ENCODE measurements at regions not wholly inside any gene's neighbourhood (a gene's known extent, or its start where the extent isn't known, plus 50 kb on each side); places are given as distances from the start of the nearest gene placed in this dataset.

DNA sequence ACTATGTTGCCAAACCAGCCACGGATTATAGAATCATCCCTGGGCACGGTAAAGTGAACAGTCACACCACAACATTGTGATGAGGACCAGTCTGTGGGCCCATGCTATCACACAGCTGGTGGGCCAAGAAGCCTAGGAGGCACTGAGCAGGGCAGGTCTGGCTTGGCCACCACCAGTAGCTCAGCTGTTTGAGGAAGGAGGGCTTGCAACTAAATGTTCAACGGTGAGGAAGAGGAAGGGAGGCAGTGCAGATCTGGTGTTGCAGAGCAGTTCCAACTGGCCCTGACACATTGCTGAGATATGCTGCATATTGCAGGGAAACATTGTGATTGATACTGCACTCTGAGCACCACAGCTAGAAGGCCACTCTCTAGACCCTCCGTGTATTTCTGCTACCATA is 77.9 kb upstream of the ATG10 start:
- H3K9me3 Mint-ChIP-seq: peaks cover 13% of the 10 kb centered on the region
- no peak overlapping the region for H3K27ac Mint-ChIP-seq
- no peak overlapping the region for H3K4me3 Mint-ChIP-seq
- POLR2A ChIA-PET: no interaction called here
- no peaks in the 10 kb centered on the region for H3K4me1 Mint-ChIP-seq
- no peaks in the 10 kb centered on the region for H3K36me3 Mint-ChIP-seq (ENCODE audit: low read depth)
- DNase-seq: no peak
- H3K27me3 Mint-ChIP-seq: no peaks in the 10 kb centered on the region
- CTCF ChIA-PET: no interaction called here

DNA sequence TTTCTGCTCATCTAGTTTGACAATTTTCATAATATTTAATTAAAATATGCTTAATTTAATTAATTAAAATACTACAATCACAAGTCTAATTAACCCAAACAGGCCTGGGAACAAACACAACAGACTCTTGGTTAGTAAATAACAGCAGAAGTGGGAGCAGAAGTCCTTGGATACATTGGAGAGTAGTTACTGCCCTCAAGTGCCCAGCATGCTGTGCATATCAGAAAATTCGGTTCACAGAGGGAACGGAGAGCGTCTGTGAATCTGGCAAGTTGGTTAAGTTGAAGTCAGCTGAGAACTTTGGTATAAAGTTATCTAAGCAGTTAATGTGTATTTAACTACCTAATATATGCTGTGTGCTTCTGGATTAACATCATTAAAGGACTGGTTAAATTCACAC is 87.0 kb upstream of the ATG10 start:
- no peak for DNase-seq
- CTCF ChIA-PET: no interaction called here
- H3K9me3 Mint-ChIP-seq: peaks cover under 1% of the 10 kb centered on the region
- H3K27ac Mint-ChIP-seq: no peak overlapping the region
- POLR2A ChIA-PET: no interaction called here
- H3K4me1 Mint-ChIP-seq: no peaks in the 10 kb centered on the region
- H3K36me3 Mint-ChIP-seq (ENCODE audit: low read depth): no peaks in the 10 kb centered on the region
- H3K4me3 Mint-ChIP-seq: no peak overlapping the region
- peaks cover 2% of the 10 kb centered on the region for H3K27me3 Mint-ChIP-seq

DNA sequence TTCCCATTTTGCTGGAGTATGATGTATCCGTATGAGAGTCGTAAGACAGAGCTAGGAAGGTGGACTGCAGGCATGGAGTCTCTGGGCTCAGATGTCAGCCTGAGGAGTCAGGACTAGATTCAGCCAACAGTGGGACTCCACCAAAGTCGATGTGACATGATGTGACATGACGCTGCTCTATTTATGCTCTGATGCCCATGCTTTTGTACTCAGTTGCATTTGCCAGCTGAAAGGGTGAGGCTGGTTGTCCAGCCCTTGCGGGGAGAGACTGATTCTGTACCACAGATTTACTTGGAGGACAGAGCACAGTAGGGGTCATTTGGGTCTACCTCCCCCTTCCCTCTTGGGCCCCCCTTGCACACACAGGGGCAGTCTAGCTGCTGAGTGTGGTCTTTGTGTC is 88.5 kb upstream of the ATG10 start:
- Mint-ChIP-seq H3K4me3 (no peak overlapping the region), H3K27ac (no peak overlapping the region), H3K36me3 (ENCODE audit: low read depth) (no peaks in the 10 kb centered on the region), H3K4me1 (no peaks in the 10 kb centered on the region), H3K27me3 (peaks cover 2% of the 10 kb centered on the region), H3K9me3 (no peaks in the 10 kb centered on the region)
- ChIA-PET POLR2A (no interaction called here), CTCF (interaction anchor here (1.1 to 1.4 kb wide), 2 partner anchors 11 to 14 kb away, joined by 4 read pairs; no protein-coding TSS in a partner anchor)
- DNase-seq: no peak

DNA sequence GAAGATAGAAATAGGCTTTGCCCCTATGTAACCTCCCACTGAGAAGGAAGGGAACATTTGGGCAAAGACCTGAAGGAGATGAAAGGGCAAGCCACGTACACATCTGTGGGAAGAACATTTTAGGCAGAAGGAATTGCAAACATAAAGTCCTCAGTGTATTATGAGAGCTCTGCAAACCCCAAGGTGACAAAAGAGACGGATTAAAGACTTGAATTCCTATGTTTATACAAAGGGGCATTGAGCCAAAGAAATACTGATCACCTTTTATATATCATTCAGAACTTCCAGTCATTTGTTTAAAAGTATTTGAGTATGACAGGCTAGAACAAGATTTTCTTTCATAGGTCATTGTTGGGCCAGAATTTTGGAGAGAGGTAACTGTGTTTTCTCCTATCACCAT is 90.2 kb upstream of the ATG10 start:
- ChIA-PET CTCF (interaction anchor here (0.8 kb wide), 1 partner anchor 32 kb away, joined by 3 read pairs; no protein-coding TSS in a partner anchor), POLR2A (no interaction called here)
- DNase-seq: no peak
- H3K27me3 Mint-ChIP-seq: peaks cover 2% of the 10 kb centered on the region
- no peak overlapping the region for H3K4me3 Mint-ChIP-seq
- no peak overlapping the region for H3K27ac Mint-ChIP-seq
- H3K9me3 Mint-ChIP-seq: no peaks in the 10 kb centered on the region
- no peaks in the 10 kb centered on the region for H3K4me1 Mint-ChIP-seq
- H3K36me3 Mint-ChIP-seq (ENCODE audit: low read depth): no peaks in the 10 kb centered on the region

DNA sequence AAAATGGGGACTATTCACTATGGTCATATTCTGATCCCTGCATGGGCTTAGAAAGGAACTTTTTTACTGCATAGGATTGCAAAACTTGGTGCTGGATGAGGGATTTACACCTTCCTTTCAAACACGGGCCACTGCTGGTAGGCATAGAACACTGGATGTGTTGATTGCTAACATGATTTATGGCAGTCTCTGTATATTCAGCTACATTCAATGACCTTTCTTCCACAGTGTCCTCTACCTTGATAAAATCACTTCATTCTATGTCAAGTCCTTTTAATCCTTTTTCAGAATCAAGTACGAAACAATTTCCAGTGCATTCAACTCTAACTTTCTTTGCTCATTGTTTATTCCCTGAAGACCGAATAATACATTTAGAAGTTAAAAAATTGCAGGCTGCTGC is 91.9 kb upstream of the ATG10 start:
- H3K9me3 Mint-ChIP-seq: no peaks in the 10 kb centered on the region
- H3K4me3 Mint-ChIP-seq: no peak overlapping the region
- no peaks in the 10 kb centered on the region for H3K36me3 Mint-ChIP-seq (ENCODE audit: low read depth)
- POLR2A ChIA-PET: no interaction called here
- H3K27ac Mint-ChIP-seq: no peak overlapping the region
- no peaks in the 10 kb centered on the region for H3K4me1 Mint-ChIP-seq
- no peak for DNase-seq
- peaks cover 2% of the 10 kb centered on the region for H3K27me3 Mint-ChIP-seq
- CTCF ChIA-PET: no interaction called here

DNA sequence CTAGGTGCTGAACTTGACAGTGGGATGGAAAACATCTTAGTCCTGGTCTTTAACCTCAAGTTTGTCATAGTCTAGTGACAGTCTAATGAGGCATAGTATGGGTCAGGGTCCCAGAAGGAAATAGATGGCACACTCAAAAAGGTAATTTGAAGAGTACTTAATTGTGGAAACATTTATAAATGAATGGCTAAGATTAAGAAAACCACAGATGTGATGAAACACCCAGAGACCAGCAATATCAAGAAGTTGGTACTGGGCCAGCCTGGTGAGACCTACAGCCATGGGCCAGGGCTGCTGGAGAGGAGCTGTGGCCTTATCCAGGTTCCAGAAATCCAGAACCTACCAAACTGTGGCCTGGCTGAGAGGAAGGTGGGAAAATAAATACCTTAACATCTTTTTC is 93.5 kb upstream of the ATG10 start:
- no peaks in the 10 kb centered on the region for H3K36me3 Mint-ChIP-seq (ENCODE audit: low read depth)
- H3K27ac Mint-ChIP-seq: no peak overlapping the region
- CTCF ChIA-PET: no interaction called here
- H3K9me3 Mint-ChIP-seq: no peaks in the 10 kb centered on the region
- no peaks in the 10 kb centered on the region for H3K4me1 Mint-ChIP-seq
- POLR2A ChIA-PET: no interaction called here
- H3K4me3 Mint-ChIP-seq: no peak overlapping the region
- H3K27me3 Mint-ChIP-seq: peaks cover 2% of the 10 kb centered on the region
- no peak for DNase-seq

DNA sequence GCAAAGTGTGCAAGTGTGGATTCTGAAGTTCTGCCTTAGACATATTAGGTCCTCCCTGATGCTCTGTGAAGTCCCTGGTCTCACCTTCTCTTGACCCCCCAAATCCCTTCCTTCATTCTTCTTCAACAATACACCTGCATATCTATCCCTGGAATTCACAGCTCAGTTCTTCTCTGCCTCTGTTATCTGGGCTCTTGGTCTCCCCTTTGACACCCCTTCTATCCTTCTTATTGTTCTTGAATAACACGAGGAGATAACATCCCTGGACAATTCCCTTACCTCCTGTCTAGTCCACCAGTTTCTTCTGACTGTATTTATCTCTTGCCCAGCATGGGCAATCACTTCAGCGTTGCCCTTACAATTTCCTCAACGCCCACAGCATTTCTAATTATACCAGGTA is 104.8 kb upstream of the ATG10 start:
- Mint-ChIP-seq H3K27me3 (no peaks in the 10 kb centered on the region), H3K4me3 (no peak overlapping the region), H3K27ac (no peak overlapping the region), H3K36me3 (ENCODE audit: low read depth) (no peaks in the 10 kb centered on the region), H3K4me1 (no peaks in the 10 kb centered on the region), H3K9me3 (no peaks in the 10 kb centered on the region)
- no peak for DNase-seq
- POLR2A ChIA-PET: no interaction called here
- CTCF ChIA-PET: interaction anchor here (0.6 kb wide), 1 partner anchor 10 kb away, joined by 3 read pairs; no protein-coding TSS in a partner anchor

DNA sequence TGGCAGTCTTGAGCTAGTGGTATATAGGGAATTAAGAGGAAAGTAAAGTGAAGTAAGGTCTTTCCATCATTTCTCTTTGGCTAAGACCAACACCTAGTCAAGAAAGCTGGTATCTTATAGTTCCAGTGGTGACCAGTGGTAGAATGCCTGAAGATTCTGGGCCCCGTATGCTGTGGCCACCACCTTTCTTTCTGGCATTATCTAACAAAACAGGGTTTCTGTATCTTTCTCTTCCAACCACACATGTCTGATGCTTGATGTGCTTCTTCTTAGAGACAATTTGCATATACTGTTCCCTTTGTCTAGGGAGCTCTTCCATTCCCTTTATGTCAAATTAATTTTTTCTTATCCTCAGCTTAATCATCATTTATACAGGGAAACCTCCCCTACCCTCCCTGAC is 109.9 kb upstream of the SSBP2 start:
- ChIA-PET POLR2A (no interaction called here), CTCF (interaction anchor here (1.2 kb wide), 1 partner anchor 16 kb away, joined by 3 read pairs; no protein-coding TSS in a partner anchor)
- Mint-ChIP-seq H3K4me1 (peaks cover 2% of the 10 kb centered on the region), H3K9me3 (no peaks in the 10 kb centered on the region), H3K4me3 (no peak overlapping the region), H3K36me3 (ENCODE audit: low read depth) (no peaks in the 10 kb centered on the region), H3K27ac (no peak overlapping the region), H3K27me3 (no peaks in the 10 kb centered on the region)
- DNase-seq: no peak

DNA sequence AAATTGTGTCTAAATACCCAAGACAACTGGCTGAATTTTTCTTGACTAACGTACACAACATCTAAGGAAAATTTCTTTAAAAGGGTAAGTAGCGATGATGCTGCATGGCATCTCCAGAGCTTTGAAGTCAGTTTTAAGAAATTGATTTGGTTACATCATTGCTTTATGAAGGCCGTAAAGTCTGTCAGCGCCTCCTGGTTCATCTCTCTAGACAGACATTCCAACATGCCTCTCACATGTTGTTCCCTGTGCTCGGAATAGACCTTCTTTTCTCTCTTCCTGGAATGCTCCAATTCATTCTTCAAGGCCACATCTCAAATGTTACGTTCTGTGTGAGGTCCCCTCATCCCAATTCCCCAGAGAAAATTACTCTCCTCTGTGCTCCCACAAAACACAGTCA is 108.7 kb upstream of the SSBP2 start:
- no peaks in the 10 kb centered on the region for H3K27me3 Mint-ChIP-seq
- DNase-seq: no peak
- H3K27ac Mint-ChIP-seq: no peak overlapping the region
- CTCF ChIA-PET: interaction anchor here (1.2 kb wide), 1 partner anchor 109 kb away, joined by 4 read pairs; the partner anchor contains the start of gene SSBP2
- peaks cover 10% of the 10 kb centered on the region for H3K4me1 Mint-ChIP-seq
- H3K9me3 Mint-ChIP-seq: no peaks in the 10 kb centered on the region
- no peaks in the 10 kb centered on the region for H3K36me3 Mint-ChIP-seq (ENCODE audit: low read depth)
- no peak overlapping the region for H3K4me3 Mint-ChIP-seq
- POLR2A ChIA-PET: no interaction called here

DNA sequence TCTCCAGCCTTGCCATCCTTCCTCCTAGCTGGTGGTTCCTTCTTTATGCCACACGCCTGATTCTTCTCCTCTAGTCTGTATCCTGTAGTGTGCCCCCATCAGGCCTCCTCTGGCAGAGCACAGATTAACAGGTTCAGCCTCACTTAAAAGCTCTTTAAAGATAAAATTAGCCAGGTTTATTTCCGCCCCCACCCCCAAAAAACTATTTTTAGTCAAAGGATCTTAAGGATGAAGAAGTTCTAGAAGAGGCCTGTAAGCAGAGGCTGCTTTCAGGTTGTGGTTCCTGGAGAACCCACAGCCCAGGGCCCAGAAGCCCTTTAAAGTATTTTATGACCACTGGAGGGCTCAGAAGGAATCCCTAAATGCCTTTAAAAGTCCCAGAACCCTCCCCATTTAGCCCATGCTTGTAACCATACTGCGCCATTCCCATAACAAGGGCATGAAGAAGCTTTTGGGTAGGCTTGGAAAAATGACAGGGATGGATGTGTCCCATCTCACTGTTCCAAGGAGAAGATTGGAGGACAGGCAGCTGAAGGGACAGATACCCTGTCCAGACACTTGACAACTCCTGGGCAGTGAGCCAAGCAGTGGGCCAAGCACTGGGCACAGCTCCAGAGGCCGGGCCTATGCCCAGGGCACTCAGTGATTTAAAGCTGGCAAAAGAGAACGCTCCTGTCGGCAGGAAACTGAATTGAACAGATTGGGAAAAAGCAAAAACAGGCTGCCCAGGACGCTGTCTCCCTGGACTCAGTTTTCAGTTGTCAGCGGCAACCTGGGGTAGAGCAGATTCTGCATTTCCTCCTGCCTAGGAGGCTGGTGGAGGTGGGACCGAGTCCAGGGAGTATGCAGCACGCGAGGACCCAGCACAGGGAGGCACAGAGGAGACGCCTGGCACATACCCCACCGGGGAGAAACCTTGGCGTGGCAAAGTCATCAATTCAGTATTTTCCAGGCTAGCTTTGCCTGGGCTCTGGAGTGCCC is 106.3 kb upstream of the SSBP2 start:
- POLR2A ChIA-PET: no interaction called here
- Mint-ChIP-seq H3K4me1 (peaks cover 27% of the 10 kb centered on the region), H3K27me3 (no peaks in the 10 kb centered on the region), H3K36me3 (ENCODE audit: low read depth) (no peaks in the 10 kb centered on the region), H3K4me3 (no peak overlapping the region), H3K9me3 (no peaks in the 10 kb centered on the region), H3K27ac (no peak overlapping the region)
- CTCF ChIA-PET: interaction anchor here (0.7 to 1.5 kb wide), 3 partner anchors 24 to 193 kb away, joined by 3 to 5 read pairs (median 3); no protein-coding TSS in a partner anchor
- DNase-seq: peak; percentile 11

DNA sequence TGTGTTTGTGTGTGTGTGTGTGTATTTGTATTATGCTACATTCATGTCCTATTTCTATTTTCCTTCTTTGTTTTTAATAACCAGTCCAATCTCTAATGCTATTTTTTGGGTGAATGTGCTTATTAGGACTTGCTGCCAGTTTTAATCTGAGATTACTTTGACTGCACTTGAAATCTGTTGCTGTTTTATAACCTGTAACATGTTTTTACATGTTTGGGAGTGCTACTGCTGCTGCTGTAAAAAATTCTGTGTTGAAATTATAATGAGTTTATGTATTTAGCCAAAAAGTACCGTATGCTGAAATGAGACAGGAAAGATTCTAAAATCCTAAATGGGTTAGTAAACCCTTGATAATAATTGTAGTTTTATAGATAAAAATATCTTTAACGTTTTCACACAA is 104.7 kb upstream of the SSBP2 start:
- ChIA-PET POLR2A (no interaction called here), CTCF (no interaction called here)
- no peak overlapping the region for H3K4me3 Mint-ChIP-seq
- H3K27me3 Mint-ChIP-seq: no peaks in the 10 kb centered on the region
- H3K27ac Mint-ChIP-seq: no peak overlapping the region
- peaks cover 39% of the 10 kb centered on the region for H3K4me1 Mint-ChIP-seq
- no peaks in the 10 kb centered on the region for H3K9me3 Mint-ChIP-seq
- DNase-seq: no peak
- peaks cover 3% of the 10 kb centered on the region for H3K36me3 Mint-ChIP-seq (ENCODE audit: low read depth)

DNA sequence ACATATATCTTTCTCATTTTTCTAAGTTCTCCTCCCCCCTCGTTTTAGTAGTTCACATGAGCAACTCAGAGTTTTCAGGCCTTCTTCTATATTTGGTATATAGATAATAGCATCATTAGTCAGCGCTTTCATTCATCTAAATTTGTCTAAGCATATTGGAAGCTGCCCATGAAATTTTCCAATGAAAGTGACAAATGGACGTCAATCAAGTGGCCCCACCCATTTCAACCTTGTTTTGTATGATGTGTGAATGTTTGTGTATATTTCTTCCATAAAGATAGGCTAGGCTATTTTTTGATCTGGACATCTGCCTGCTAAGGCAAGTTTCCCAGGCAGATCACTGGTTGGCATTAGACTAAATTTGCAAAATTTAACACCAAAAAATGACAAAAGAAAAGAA is 104.0 kb upstream of the SSBP2 start:
- POLR2A ChIA-PET: no interaction called here
- no peak overlapping the region for H3K27ac Mint-ChIP-seq
- no peak overlapping the region for H3K4me3 Mint-ChIP-seq

DNA sequence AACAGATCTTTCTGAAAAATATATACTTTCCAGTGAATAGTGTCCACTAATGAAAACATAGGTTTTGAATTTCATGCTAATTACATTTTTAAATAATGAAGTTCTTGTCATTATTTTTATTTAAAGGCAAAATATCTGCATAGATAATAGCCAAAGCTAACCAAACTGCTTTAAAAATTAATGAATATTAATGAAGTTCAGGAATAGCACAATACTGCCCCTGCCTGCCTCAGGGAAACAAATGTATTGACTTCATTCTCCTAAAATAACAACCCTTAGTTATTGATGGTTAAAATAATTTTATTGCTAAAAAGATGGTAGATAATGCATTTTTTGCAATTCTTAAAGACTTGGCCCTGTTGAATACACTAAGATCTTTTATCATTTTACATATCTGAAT is 103.6 kb upstream of the SSBP2 start:
- peaks cover 48% of the 10 kb centered on the region for H3K4me1 Mint-ChIP-seq
- no peaks in the 10 kb centered on the region for H3K9me3 Mint-ChIP-seq
- no peak overlapping the region for H3K27ac Mint-ChIP-seq
- no peak overlapping the region for H3K4me3 Mint-ChIP-seq
- ChIA-PET POLR2A (no interaction called here), CTCF (no interaction called here)
- peaks cover 8% of the 10 kb centered on the region for H3K36me3 Mint-ChIP-seq (ENCODE audit: low read depth)
- no peak for DNase-seq
- no peaks in the 10 kb centered on the region for H3K27me3 Mint-ChIP-seq

More for the DNA sequence above, 104.0 kb upstream of the SSBP2 start:
- Mint-ChIP-seq H3K36me3 (ENCODE audit: low read depth) (peaks cover 8% of the 10 kb centered on the region), H3K4me1 (peaks cover 46% of the 10 kb centered on the region), H3K9me3 (no peaks in the 10 kb centered on the region), H3K27me3 (no peaks in the 10 kb centered on the region)
- CTCF ChIA-PET: no interaction called here
- DNase-seq: no peak

DNA sequence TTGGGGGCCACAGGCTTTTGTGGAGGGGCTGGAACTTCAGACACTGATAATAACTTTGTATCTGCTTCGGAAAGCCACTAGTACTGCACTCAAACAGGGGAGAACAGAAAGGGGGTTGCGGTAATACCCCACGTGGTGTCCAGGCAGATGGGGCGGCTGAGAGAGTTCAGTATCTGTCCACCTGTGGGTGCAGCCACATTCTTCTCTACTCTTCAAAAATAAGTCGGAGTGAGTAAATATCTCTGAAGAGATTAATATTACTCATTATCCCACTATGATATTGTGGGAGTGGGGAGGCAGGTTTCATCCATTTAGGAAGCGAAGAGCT is 102.1 kb upstream of the SSBP2 start:
- Mint-ChIP-seq H3K4me1 (peaks cover 50% of the 10 kb centered on the region), H3K36me3 (ENCODE audit: low read depth) (peaks cover 8% of the 10 kb centered on the region), H3K27ac (peak overlapping the region; percentile 87), H3K27me3 (no peaks in the 10 kb centered on the region), H3K4me3 (peak overlapping the region; percentile 88), H3K9me3 (no peaks in the 10 kb centered on the region)
- POLR2A ChIA-PET: no interaction called here
- DNase-seq: no peak
- CTCF ChIA-PET: interaction anchor here (2.5 to 3.1 kb wide), 2 partner anchors 14 to 102 kb away, joined by 11 to 19 read pairs; partner anchors contain the start of gene SSBP2
